ENCODE measurements at regions not wholly inside any gene's neighbourhood (a gene's known extent, or its start where the extent isn't known, plus 50 kb on each side); places are given as distances from the start of the nearest gene placed in this dataset.

DNA sequence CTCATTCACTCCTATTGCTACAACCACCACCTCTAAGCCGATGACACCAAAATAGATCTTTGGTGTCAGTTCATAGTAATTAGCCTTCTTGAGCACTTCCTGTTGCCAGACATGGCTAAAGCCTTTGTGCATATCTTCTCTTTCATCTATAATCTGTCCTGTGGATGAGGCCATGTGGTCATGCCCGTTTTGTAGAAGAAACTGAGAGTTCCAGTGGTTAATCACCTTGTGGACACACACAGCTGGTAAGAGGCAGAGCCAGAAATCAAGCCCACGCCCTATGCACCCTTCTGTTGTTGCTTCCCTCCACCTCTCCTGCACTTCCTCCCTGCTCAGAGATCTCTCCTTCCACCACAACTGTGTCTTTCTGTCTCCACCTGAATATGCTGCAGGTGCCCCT lies 285.1 kb upstream of the PFKP start:
- H2BK20ac ChIP-seq (ENCODE audit: low read depth, low read length, poor library complexity, severe bottlenecking) = no peak overlapping the region
- H3K4ac ChIP-seq (ENCODE audit: low read depth, low read length) = no peak overlapping the region
- H2BK15ac ChIP-seq (ENCODE audit: low read depth, low read length) = no peak overlapping the region
- H3K14ac ChIP-seq (ENCODE audit: insufficient read depth, low read length) = no peak overlapping the region
- Mint-ChIP-seq H3K4me1 (peaks cover 4% of the 10 kb centered on the region in 2 experiments; a peak in 2 of 4 replicates), H3K4me3 (no peak overlapping the region), H3K27ac (no peak overlapping the region), H3K9me3 (peaks cover 0 to 2% of the 10 kb centered on the region in 2 experiments; a peak in 1 of 5 replicates), H3K27me3 (ENCODE audit: low read depth) (no peaks in the 10 kb centered on the region; the same call in none of the 2 replicates), H3K36me3 (ENCODE audit: insufficient read depth in 1 of 3, low read depth in 3 of 3) (no peaks in the 10 kb centered on the region)
- no peaks in the 10 kb centered on the region for H3K23me2 ChIP-seq (ENCODE audit: insufficient read length, low read depth, low read length, poor library complexity, severe bottlenecking)
- no peak overlapping the region for H4K91ac ChIP-seq (ENCODE audit: insufficient read length, low read depth, low read length)
- no peak overlapping the region for H3K27ac ChIP-seq (ENCODE audit: insufficient read length, low read depth, low read length)
- H2BK120ac ChIP-seq (ENCODE audit: low read depth, low read length, poor library complexity, severe bottlenecking) = no peak overlapping the region
- no peak overlapping the region for H2AK5ac ChIP-seq (ENCODE audit: insufficient read length, low read length)
- no peak overlapping the region for H4K8ac ChIP-seq (replicated peaks; ENCODE audit: insufficient read length, low read depth, low read length)
- H4K20me1 ChIP-seq (ENCODE audit: control insufficient read depth, insufficient read depth, insufficient read length) = no peaks in the 10 kb centered on the region
- H3K4me2 ChIP-seq (ENCODE audit: insufficient read depth, insufficient read length, low read length) = no peak overlapping the region
- H3K18ac ChIP-seq (ENCODE audit: insufficient read length, low read depth, low read length) = no peak overlapping the region
- H3K79me2 ChIP-seq (ENCODE audit: insufficient read depth, low read length) = no peaks in the 10 kb centered on the region
- no peak overlapping the region for H3K56ac ChIP-seq (ENCODE audit: insufficient read length, low read depth, low read length)
- no peak overlapping the region for H2BK5ac ChIP-seq (ENCODE audit: insufficient read length, low read length)
- no peaks in the 10 kb centered on the region for H3K27me3 ChIP-seq (ENCODE audit: insufficient read depth, low read length)
- no peak overlapping the region for H2BK12ac ChIP-seq (ENCODE audit: insufficient read length, low read depth, low read length)
- TF ChIP-seq, protein P1, sequence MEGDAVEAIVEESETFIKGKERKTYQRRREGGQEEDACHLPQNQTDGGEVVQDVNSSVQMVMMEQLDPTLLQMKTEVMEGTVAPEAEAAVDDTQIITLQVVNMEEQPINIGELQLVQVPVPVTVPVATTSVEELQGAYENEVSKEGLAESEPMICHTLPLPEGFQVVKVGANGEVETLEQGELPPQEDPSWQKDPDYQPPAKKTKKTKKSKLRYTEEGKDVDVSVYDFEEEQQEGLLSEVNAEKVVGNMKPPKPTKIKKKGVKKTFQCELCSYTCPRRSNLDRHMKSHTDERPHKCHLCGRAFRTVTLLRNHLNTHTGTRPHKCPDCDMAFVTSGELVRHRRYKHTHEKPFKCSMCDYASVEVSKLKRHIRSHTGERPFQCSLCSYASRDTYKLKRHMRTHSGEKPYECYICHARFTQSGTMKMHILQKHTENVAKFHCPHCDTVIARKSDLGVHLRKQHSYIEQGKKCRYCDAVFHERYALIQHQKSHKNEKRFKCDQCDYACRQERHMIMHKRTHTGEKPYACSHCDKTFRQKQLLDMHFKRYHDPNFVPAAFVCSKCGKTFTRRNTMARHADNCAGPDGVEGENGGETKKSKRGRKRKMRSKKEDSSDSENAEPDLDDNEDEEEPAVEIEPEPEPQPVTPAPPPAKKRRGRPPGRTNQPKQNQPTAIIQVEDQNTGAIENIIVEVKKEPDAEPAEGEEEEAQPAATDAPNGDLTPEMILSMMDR (conservative IDR thresholded peaks at IDR 0.05) = no peak
- H3K23ac ChIP-seq (ENCODE audit: insufficient read length, low read depth, low read length) = no peak overlapping the region
- H3K4me1 ChIP-seq (ENCODE audit: insufficient read depth, low read length) = no peaks in the 10 kb centered on the region
- H3T11ph ChIP-seq (ENCODE audit: low read length) = no peak overlapping the region
- no peak overlapping the region for H2AFZ ChIP-seq (ENCODE audit: low read length)
- H3K9me3 ChIP-seq (ENCODE audit: control insufficient read depth, low read depth, low read length) = no peaks in the 10 kb centered on the region
- H4K5ac ChIP-seq (ENCODE audit: insufficient read length, low read depth, low read length) = no peak overlapping the region
- no peak for DNase-seq
- no CpG with 5 or more reads among the region's 3 CpGs for WGBS (ENCODE audit: extremely low coverage, insufficient read length, low lambda C conversion rate)
- no peaks in the 10 kb centered on the region for H3K79me1 ChIP-seq (ENCODE audit: insufficient read depth, low read depth, low read length, poor library complexity, severe bottlenecking)
- H3K9ac ChIP-seq (ENCODE audit: extremely low read depth, insufficient read length, low read length) = no peak overlapping the region
